HG02623 (cell line): ENCODE measurements at regions not wholly inside any gene's neighbourhood (a gene's known extent, or its start where the extent isn't known, plus 50 kb on each side); places are given as distances from the start of the nearest gene placed in this dataset.
"Not testable (repeated sequence)": the region's sequence is repeated elsewhere in the genome, so short reads cannot be mapped to it uniquely, and the experiment has no call there.

Experiments used
- ATAC-seq: cut with Tn5 transposase; IDR thresholded peaks from one replicate; pipeline ENCODE4 v1.9.1; 2021; ENCODE audit warnings: moderate library complexity; ENCODE audit not compliant: unreplicated experiment

GRCh38 chr9:90466441-90466840 lies 176.2 kb downstream of the DIRAS2 start:
- no peak for ATAC-seq

GRCh38 chr9:90469435-90469834 lies 173.2 kb downstream of the DIRAS2 start:
- ATAC-seq = no peak

GRCh38 chr9:90469865-90470387 lies 172.7 kb downstream of the DIRAS2 start:
- ATAC-seq = no peak

GRCh38 chr9:90476058-90476457 lies 166.6 kb downstream of the DIRAS2 start:
- ATAC-seq = no peak

- no peak for ATAC-seq
Measured at GRCh38 chr9:90477535-90477934, 165.1 kb downstream of the DIRAS2 start.

- ATAC-seq = no peak
Measured at GRCh38 chr9:90478821-90479220, 163.8 kb downstream of the DIRAS2 start.

GRCh38 chr9:90485028-90485427 lies 157.6 kb downstream of the DIRAS2 start:
- no peak for ATAC-seq

- ATAC-seq = no peak
Measured at GRCh38 chr9:90489066-90489465, 153.6 kb downstream of the DIRAS2 start.

- ATAC-seq = no peak
Measured at GRCh38 chr9:90499761-90500160, 142.9 kb downstream of the DIRAS2 start.

- ATAC-seq = no peak
Measured at GRCh38 chr9:90502134-90502533, 140.5 kb downstream of the DIRAS2 start.

GRCh38 chr9:90504486-90504885 lies 138.1 kb downstream of the DIRAS2 start:
- no peak for ATAC-seq

- no peak for ATAC-seq
Measured at GRCh38 chr9:90505695-90506094, 136.9 kb downstream of the DIRAS2 start.

- ATAC-seq = not testable (repeated sequence)
Measured at GRCh38 chr9:90506402-90506801, 136.2 kb downstream of the DIRAS2 start.

GRCh38 chr9:90507621-90508020 lies 135.0 kb downstream of the DIRAS2 start:
- ATAC-seq = no peak

- no peak for ATAC-seq
Measured at GRCh38 chr9:90508940-90509339, 133.7 kb downstream of the DIRAS2 start.

- no peak for ATAC-seq
Measured at GRCh38 chr9:90511711-90512110, 130.9 kb downstream of the DIRAS2 start.

GRCh38 chr9:90514877-90515276 lies 127.7 kb downstream of the DIRAS2 start:
- no peak for ATAC-seq

- ATAC-seq = no peak
Measured at GRCh38 chr9:90515510-90515909, 127.1 kb downstream of the DIRAS2 start.

- no peak for ATAC-seq
Measured at GRCh38 chr9:90517103-90517502, 125.5 kb downstream of the DIRAS2 start.

- no peak for ATAC-seq
Measured at GRCh38 chr9:90521811-90522570, 120.6 kb downstream of the DIRAS2 start.

- ATAC-seq = no peak
Measured at GRCh38 chr9:90523958-90524357, 118.7 kb downstream of the DIRAS2 start.

GRCh38 chr9:90526386-90526785 lies 116.2 kb downstream of the DIRAS2 start:
- ATAC-seq = no peak

- ATAC-seq = not testable (repeated sequence)
Measured at GRCh38 chr9:90536094-90536493, 106.5 kb downstream of the DIRAS2 start.
